GM12878 (cell line): ENCODE measurements at regions not wholly inside any gene's neighbourhood (a gene's known extent, or its start where the extent isn't known, plus 50 kb on each side); places are given as distances from the start of the nearest gene placed in this dataset.

ENCODE experiments used
- ATAC-seq: fragments of 200-7000 bp; cut with Tn5 transposase; 3 replicates; pipeline ENCODE4 v1.9.1; 2020; ENCODE audit warnings: mild to moderate bottlenecking, moderate library complexity
- BruUV-seq: library from RNA; stranded (reverse); fragments of 400-500 nt; replicated peaks from 2 replicates; lab custom pipeline; 2021; lab: Mats Ljungman, UMichigan
- CTCF ChIA-PET: fragments of 300-600 bp; sonication (Branson Sonifier 250); formaldehyde crosslinking; extraction: SDS; loops from one replicate; lab custom pipeline; 2021; ENCODE audit warnings: inconsistent platforms; lab: Yijun Ruan, JAX
- POLR2A ChIA-PET: fragments of 350-600 bp; formaldehyde crosslinking; extraction: SDS; loops from one replicate; lab custom pipeline; 2021; ENCODE audit warnings: inconsistent platforms; lab: Charles Lee
- RAD21 ChIA-PET: fragments of 300-600 bp; sonication (Branson Sonifier 250); formaldehyde crosslinking; loops from one replicate; lab custom pipeline; 2023; ENCODE audit warnings: antibody characterized with exemption; ENCODE audit not compliant: unreplicated experiment; lab: Charles Lee
- SMC1A ChIA-PET: fragments of 300-600 bp; sonication (Branson Sonifier 250); formaldehyde crosslinking; loops from one replicate; lab custom pipeline; 2023; ENCODE audit not compliant: unreplicated experiment, uncharacterized antibody; lab: Charles Lee
- DNase-seq: peaks from one replicate; pipeline ENCODE4 v3.0.0-alpha.2; 2011; ENCODE audit warnings: low read depth, low spot score
- FAIRE-seq: peaks from 3 replicates; lab custom pipeline; 2011; peaks lifted over from hg19 to GRCh38; lab: Jason Lieb, UNC
- H2AFZ ChIP-seq: 2 replicates; pipeline ENCODE4 v1.6.0; 2011; ENCODE audit warnings: low read depth, low read length, control low read depth; ENCODE audit not compliant: control insufficient read depth
- H3K27ac ChIP-seq: 2 replicates; pipeline ENCODE4 v1.5.1; 2011; ENCODE audit warnings: control low read depth; ENCODE audit not compliant: control insufficient read depth, insufficient read depth
- H3K27me3 ChIP-seq, 2 experiments: replicated peaks in 1 of 2; 2 replicates each; pipeline versions ENCODE4 v1.6.0 to v1.6.1; 2011; ENCODE audit warnings: low read length in 1 of 2; ENCODE audit not compliant: control insufficient read depth in 2 of 2, insufficient read depth in 2 of 2
- H3K36me3 ChIP-seq, 2 experiments: 2 replicates each; pipeline ENCODE4 v1.5.1; 2011; ENCODE audit warnings: low read length in 1 of 2; ENCODE audit not compliant: control insufficient read depth in 2 of 2, insufficient read depth in 2 of 2
- H3K4me1 ChIP-seq: 2 replicates; pipeline ENCODE4 v1.6.1; 2011; ENCODE audit warnings: mild to moderate bottlenecking, low read length, moderate library complexity, mixed read lengths; ENCODE audit not compliant: control insufficient read depth, insufficient read depth
- H3K4me2 ChIP-seq: 2 replicates; pipeline ENCODE4 v1.6.0; 2011; ENCODE audit warnings: control low read depth; ENCODE audit not compliant: control insufficient read depth, insufficient read depth
- H3K4me3 ChIP-seq: fragments of 200-600 bp; sonication (generic); 2 replicates; pipeline ENCODE4 v1.5.1; 2016
- H3K79me2 ChIP-seq: 2 replicates; pipeline ENCODE4 v1.6.0; 2011; ENCODE audit warnings: low read length; ENCODE audit not compliant: control insufficient read depth, insufficient read depth
- H3K9ac ChIP-seq: 2 replicates; pipeline ENCODE4 v1.8.0; 2011; ENCODE audit warnings: low read length, control low read depth, mixed read lengths; ENCODE audit not compliant: control insufficient read depth, insufficient read depth
- H3K9me3 ChIP-seq: replicated peaks from 3 replicates; pipeline ENCODE4 v1.5.1; 2011; ENCODE audit warnings: mild to moderate bottlenecking, low read length; ENCODE audit not compliant: control insufficient read depth, insufficient read depth
- H4K20me1 ChIP-seq: 2 replicates; pipeline ENCODE4 v1.6.0; 2011; ENCODE audit not compliant: control insufficient read depth, insufficient read depth
- ATF3 ChIP-seq: IDR thresholded peaks from 2 replicates; pipeline ENCODE4 v1.6.1; 2011; ENCODE audit warnings: low read depth, mild to moderate bottlenecking, low read length, moderate library complexity, borderline replicate concordance; ENCODE audit errors: extremely low read depth
- BCLAF1 ChIP-seq: fragments of 450-650 bp; IDR thresholded peaks from 2 replicates; pipeline ENCODE4 v1.6.1; 2017; ENCODE audit warnings: antibody characterized with exemption, mild to moderate bottlenecking, moderate library complexity
- CHD2 ChIP-seq: IDR thresholded peaks from 2 replicates; pipeline ENCODE4 v1.6.1; 2011; ENCODE audit warnings: low read depth, low read length, improper control_type of control experiment, borderline replicate concordance
- CREB1 ChIP-seq: IDR thresholded peaks from 2 replicates; pipeline ENCODE4 v1.6.1; 2012; ENCODE audit warnings: low read depth, mild to moderate bottlenecking, inconsistent platforms
- HDGF ChIP-seq: fragments of 450-650 bp; IDR thresholded peaks from 2 replicates; pipeline ENCODE4 v1.6.1; 2016; ENCODE audit warnings: antibody characterized with exemption
- MAX ChIP-seq: IDR thresholded peaks from 2 replicates; pipeline ENCODE4 v1.6.1; 2012; ENCODE audit warnings: low read depth, low read length, improper control_type of control experiment
- NFYA ChIP-seq: IDR thresholded peaks from 2 replicates; pipeline ENCODE4 v1.6.1; 2011; ENCODE audit warnings: low read depth, mild to moderate bottlenecking, low read length, improper control_type of control experiment, borderline replicate concordance
- NR2C2 ChIP-seq: IDR thresholded peaks from 2 replicates; pipeline ENCODE4 v1.6.1; 2011; ENCODE audit warnings: borderline replicate concordance, low read depth; ENCODE audit not compliant: control insufficient read depth, insufficient read length
- POLR2AphosphoS2 ChIP-seq: IDR thresholded peaks from 2 replicates; pipeline ENCODE4 v1.6.1; 2011; ENCODE audit warnings: low read depth, mild to moderate bottlenecking, low read length, improper control_type of control experiment, moderate library complexity
- TBL1XR1 ChIP-seq: IDR thresholded peaks from 2 replicates; pipeline ENCODE4 v1.6.1; 2012; ENCODE audit warnings: low read depth, low read length, improper control_type of control experiment
- TCF12 ChIP-seq: IDR thresholded peaks from 2 replicates; pipeline ENCODE4 v1.6.1; 2011; ENCODE audit warnings: low read depth, mild to moderate bottlenecking, low read length
- WGBS: methylation state at CpG from one replicate; pipeline ENCODE4 v1.1.6; 2016; ENCODE audit warnings: low lambda C conversion rate; ENCODE audit not compliant: insufficient replicate concordance, insufficient coverage; ENCODE audit errors: missing lambda C conversion rate; 5-methylcytosine and 5-hydroxymethylcytosine counted together
- in situ Hi-C: fragments of 300-500 bp; cut with MboI; formaldehyde crosslinking; loops from 9 replicates; pipeline ENCODE4 v1.14.3; 2018; ENCODE audit warnings: mixed read lengths
- intact Hi-C: fragments of 100-400 bp; cut with micrococcal nuclease; formaldehyde crosslinking; loops from one replicate; pipeline ENCODE4 v1.14.2; 2022; ENCODE audit not compliant: unreplicated experiment

GRCh38 chr3:117543521-117543920, 833.9 kb downstream of the TUSC7 start:
- H3K27ac ChIP-seq: no peak overlapping the region
- H3K9me3 ChIP-seq: no peaks in the 10 kb centered on the region
- no peak for TF ChIP-seq NFYA
- no peak for TF ChIP-seq TCF12
- no peak for TF ChIP-seq BCLAF1
- TF ChIP-seq CHD2: no peak
- no peak for TF ChIP-seq MAX
- no peak for TF ChIP-seq TBL1XR1
- TF ChIP-seq NR2C2: no peak
- TF ChIP-seq POLR2AphosphoS2: no peak
- TF ChIP-seq ATF3: no peak
- no peak for TF ChIP-seq HDGF
- TF ChIP-seq CREB1: no peak
- H3K4me1 ChIP-seq: no peaks in the 10 kb centered on the region
- SMC1A ChIA-PET: interaction anchor here (0.5 kb wide), 1 partner anchor 113 kb away, joined by 3 read pairs; no protein-coding TSS in a partner anchor
- H3K4me2 ChIP-seq: no peak overlapping the region
- H2AFZ ChIP-seq: no peak overlapping the region
- H3K79me2 ChIP-seq: no peaks in the 10 kb centered on the region
- 0% methylated on average over 1 of the region's 1 CpG for WGBS
- FAIRE-seq (no peak), DNase-seq (no peak), ATAC-seq (no peak)
- POLR2A ChIA-PET: no interaction called here
- CTCF ChIA-PET: no interaction called here
- no peaks in the 10 kb centered on the region; a peak in 1 of 4 replicates for H3K27me3 ChIP-seq
- H3K4me3 ChIP-seq: no peak overlapping the region
- intact Hi-C loops: no loop called here
- H3K9ac ChIP-seq: no peak overlapping the region
- no peaks in the 10 kb centered on the region for H4K20me1 ChIP-seq
- BruUV-seq: no TSS peak
- H3K36me3 ChIP-seq: no peaks in the 10 kb centered on the region
- RAD21 ChIA-PET: no interaction called here
- in situ Hi-C loops: no loop called here
